ENCODE measurements at regions not wholly inside any gene's neighbourhood (a gene's known extent, or its start where the extent isn't known, plus 50 kb on each side); places are given as distances from the start of the nearest gene placed in this dataset.

DNA sequence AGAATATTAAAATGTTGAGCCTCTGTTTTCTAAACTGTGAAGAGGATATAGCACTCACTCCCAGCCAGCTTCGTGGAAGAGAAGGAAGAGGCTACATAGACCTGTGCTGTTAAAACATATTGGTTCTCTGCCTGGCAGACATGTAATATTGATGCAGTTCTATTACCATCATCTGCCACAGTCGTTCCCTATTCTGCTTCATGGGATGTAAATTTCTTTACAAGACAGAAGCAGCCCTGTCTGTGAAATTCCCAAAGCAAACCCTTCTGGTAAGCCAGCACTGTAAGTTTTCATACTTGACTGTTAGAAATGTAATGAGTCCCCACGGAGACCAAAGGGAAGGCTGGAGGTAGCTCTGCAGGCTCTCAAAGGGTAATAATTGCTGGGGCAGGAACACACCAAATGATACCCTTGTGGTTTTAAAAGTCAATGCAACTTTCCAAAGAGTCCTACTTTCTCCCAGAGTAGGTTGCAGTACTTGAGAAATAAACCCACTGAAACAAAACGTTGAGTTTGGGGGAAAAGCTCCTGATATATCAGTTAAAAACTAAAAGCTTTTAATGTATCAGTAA is 129.9 kb upstream of the HES1 start:
- H3K9me3 ChIP-seq: no peaks in the 10 kb centered on the region
- H3K4me3 ChIP-seq: no peak overlapping the region
- H3K36me3 ChIP-seq (ENCODE audit: low read depth): no peaks in the 10 kb centered on the region
- H3K4me1 ChIP-seq (ENCODE audit: low read depth): peaks cover 24% of the 10 kb centered on the region
- intact Hi-C loops (cut with DNase I, micrococcal nuclease): no loop called here
- DNase-seq (no peak), ATAC-seq (no peak)
- no peak for TF ChIP-seq CTCF (IDR thresholded peaks at IDR 0.05)

DNA sequence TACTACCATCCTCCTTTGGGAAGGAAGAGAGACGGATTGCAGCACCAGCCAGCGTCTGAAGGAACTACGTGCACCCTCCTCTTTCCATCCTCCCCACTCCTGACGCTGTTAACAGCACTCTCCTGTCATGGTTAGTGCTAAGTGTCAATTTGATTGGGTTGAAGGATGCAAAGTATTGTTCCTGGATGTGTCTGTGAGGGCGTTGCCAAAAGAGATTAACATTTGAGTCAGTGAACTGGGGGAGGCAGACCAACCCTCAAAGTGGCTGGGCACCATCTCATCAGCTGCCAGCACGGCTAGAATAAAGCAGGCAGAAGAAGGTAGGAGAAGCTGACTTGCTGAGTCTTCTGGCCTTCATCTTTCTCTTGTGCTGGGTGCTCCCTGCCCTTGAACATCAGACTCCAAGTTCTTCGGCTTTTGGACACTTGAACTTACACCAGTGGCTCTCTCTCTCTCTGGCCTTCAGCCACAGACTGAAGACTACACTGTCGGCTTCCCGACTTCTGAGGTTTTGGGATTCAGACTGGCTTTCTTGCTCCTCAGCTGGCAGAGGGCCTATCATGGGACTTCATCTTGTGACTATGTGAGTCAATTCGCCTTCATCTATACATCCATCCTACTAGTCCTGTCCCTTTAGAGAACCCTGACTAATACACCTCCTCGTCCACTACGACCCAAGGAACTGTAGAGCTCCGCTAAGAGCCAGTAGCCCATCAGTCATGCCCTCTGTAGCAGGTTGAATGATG is 128.2 kb upstream of the HES1 start:
- no peaks in the 10 kb centered on the region for H3K36me3 ChIP-seq (ENCODE audit: low read depth)
- ATAC-seq (no peak), DNase-seq (no peak)
- intact Hi-C loops (cut with DNase I, micrococcal nuclease): no loop called here
- TF ChIP-seq CTCF (IDR thresholded peaks at IDR 0.05): no peak
- no peaks in the 10 kb centered on the region for H3K9me3 ChIP-seq
- peaks cover 24% of the 10 kb centered on the region for H3K4me1 ChIP-seq (ENCODE audit: low read depth)
- H3K4me3 ChIP-seq: no peak overlapping the region

DNA sequence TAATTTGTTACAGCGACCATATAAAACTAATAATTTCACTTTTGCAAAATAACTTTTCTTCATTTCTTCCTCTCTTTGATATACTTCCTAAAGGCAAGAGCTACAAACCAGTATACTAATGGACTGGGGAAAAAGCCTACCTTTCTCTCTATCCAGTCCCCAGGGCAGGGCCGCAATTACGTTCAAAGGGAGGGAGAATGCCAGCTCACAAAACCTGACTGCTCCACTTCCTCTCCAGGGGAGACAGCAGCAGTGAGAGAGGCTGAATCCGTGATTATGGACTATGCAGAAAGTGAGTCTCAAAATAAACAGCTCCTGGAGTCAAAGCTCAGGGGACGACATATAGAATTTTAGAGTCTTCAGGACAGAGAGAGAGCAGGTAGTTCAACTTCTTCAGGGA is 126.9 kb upstream of the HES1 start:
- peak; percentile 71 for ATAC-seq
- intact Hi-C loops (cut with DNase I, micrococcal nuclease): no loop called here
- H3K9me3 ChIP-seq: no peaks in the 10 kb centered on the region
- H3K4me3 ChIP-seq: no peak overlapping the region
- DNase-seq: peak in 2 of 3 donors; percentile 43 to 51
- H3K36me3 ChIP-seq (ENCODE audit: low read depth): no peaks in the 10 kb centered on the region
- peaks cover 20% of the 10 kb centered on the region for H3K4me1 ChIP-seq (ENCODE audit: low read depth)
- TF ChIP-seq CTCF (IDR thresholded peaks at IDR 0.05): no peak

DNA sequence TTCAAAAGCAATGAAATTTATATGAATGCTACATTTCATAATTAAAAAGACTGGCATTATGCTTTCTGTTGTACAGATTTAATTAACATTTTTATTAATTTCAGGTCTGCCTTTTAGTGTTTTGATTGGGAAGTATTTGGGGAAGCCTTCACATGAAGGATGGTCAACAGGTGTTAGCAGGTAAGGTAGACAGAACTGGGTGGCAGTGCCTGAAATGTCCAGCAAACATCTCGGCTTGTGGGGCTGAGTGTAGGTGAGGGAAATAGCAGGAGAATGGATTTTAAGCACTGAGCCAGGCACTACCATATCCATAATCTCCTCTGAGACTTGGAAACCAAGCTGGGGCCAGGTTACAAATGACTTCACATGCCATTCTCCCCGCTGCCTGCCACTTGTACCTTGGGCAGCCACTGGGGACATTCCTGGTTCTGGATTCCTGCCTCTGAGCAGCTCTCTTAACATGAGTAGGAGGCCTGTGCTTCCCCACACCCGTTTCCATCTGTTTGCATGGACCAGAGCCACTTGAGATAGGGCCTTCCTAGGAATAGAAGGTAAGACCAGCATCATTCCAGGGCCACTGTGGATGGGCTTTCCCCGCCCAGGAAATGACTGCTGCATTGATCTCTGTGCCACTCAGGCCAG is 125.9 kb upstream of the HES1 start:
- no peak for DNase-seq
- no peak for TF ChIP-seq CTCF (IDR thresholded peaks at IDR 0.05)
- no peak overlapping the region for H3K4me3 ChIP-seq
- H3K9me3 ChIP-seq: no peaks in the 10 kb centered on the region
- peaks cover 10% of the 10 kb centered on the region for H3K4me1 ChIP-seq (ENCODE audit: low read depth)
- intact Hi-C loops (cut with DNase I, micrococcal nuclease): no loop called here
- ATAC-seq: peak; percentile 16
- no peaks in the 10 kb centered on the region for H3K36me3 ChIP-seq (ENCODE audit: low read depth)

DNA sequence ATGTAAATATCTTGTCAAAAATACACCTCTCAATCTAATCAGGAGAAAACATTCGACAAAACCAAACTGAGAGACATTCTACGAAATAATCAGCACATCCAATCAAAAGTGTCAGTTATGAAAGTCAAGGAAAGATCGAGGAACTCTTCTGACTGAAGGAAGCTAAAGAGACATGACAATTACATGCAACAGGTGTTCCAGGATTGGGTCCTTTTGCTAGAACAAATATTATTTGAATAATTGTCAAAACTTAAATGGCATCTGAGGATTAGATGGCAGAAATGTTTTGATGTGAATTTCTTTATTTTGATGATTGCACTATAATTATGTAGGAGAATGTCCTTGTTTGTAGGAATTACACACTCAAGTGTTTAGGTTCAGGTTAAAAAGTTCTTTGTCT is 124.1 kb upstream of the HES1 start:
- intact Hi-C loops (cut with DNase I, micrococcal nuclease): no loop called here
- H3K4me1 ChIP-seq (ENCODE audit: low read depth): no peaks in the 10 kb centered on the region
- no peaks in the 10 kb centered on the region for H3K36me3 ChIP-seq (ENCODE audit: low read depth)
- no peak overlapping the region for H3K4me3 ChIP-seq
- DNase-seq (no peak), ATAC-seq (no peak)
- TF ChIP-seq CTCF (IDR thresholded peaks at IDR 0.05): no peak
- no peaks in the 10 kb centered on the region for H3K9me3 ChIP-seq
